A549 (cell line): ENCODE measurements at regions not wholly inside any gene's neighbourhood (a gene's known extent, or its start where the extent isn't known, plus 50 kb on each side); places are given as distances from the start of the nearest gene placed in this dataset.
"Not testable (repeated sequence)": the region's sequence is repeated elsewhere in the genome, so short reads cannot be mapped to it uniquely, and the experiment has no call there.

ENCODE experiments used
- ATAC-seq, 2 experiments: fragments of 200-7000 bp in 1 of 2; fragments of >200 bp in 1 of 2; cut with Nextera tagmentation in 1 of 2; cut with Tn5 transposase in 1 of 2; 3 replicates each; pipeline versions ENCODE4 v1.8.0 to v1.9.1; 2018 to 2020; ENCODE audit warnings: mild to moderate bottlenecking in 1 of 2, moderate library complexity in 1 of 2
- CTCF ChIA-PET: fragments of 300-600 bp; sonication (Branson Sonifier 250); formaldehyde crosslinking; extraction: SDS; loops from one replicate; lab custom pipeline; 2021; ENCODE audit warnings: antibody characterized with exemption, inconsistent platforms; lab: Yijun Ruan, JAX
- POLR2A ChIA-PET: fragments of 350-600 bp; formaldehyde crosslinking; extraction: SDS; loops from one replicate; lab custom pipeline; 2021; ENCODE audit warnings: antibody characterized with exemption, inconsistent platforms; lab: Yijun Ruan, JAX
- DNase-seq, 2 experiments: peaks; one replicate each; pipeline versions ENCODE4 v3.0.0 to v3.0.0-alpha.2; 2011 to 2016; ENCODE audit warnings: low read depth in 1 of 2, low spot score in 1 of 2
- FAIRE-seq: peaks from 2 replicates; lab custom pipeline; 2011; peaks lifted over from hg19 to GRCh38; lab: Jason Lieb, UNC
- H3K27ac ChIP-seq, 2 experiments: fragments of >200 bp; sonication (Bioruptor Twin); formaldehyde crosslinking; 3 replicates each; pipeline ENCODE4 v1.5.1; 2016 to 2017
- H3K4me1 ChIP-seq: fragments of >200 bp; sonication (Bioruptor Twin); formaldehyde crosslinking; 3 replicates; pipeline ENCODE4 v1.6.1; 2016
- H3K4me2 ChIP-seq: fragments of >200 bp; sonication (Bioruptor Twin); formaldehyde crosslinking; 3 replicates; pipeline ENCODE4 v1.6.1; 2016
- H3K4me3 ChIP-seq: fragments of >200 bp; sonication (Bioruptor Twin); formaldehyde crosslinking; 3 replicates; pipeline ENCODE4 v1.5.1; 2016
- H3K9me3 ChIP-seq: fragments of >200 bp; sonication (Bioruptor Twin); formaldehyde crosslinking; 3 replicates; pipeline ENCODE4 v1.6.1; 2016
- CBX2 ChIP-seq: fragments of 200-600 bp; sonication (generic); IDR thresholded peaks from 2 replicates; pipeline ENCODE4 v1.6.1; 2016; ENCODE audit warnings: low read depth, mild to moderate bottlenecking, borderline replicate concordance
- CEBPB ChIP-seq, 2 experiments: fragments of >200 bp in 1 of 2; sonication (Bioruptor Twin) in 1 of 2; formaldehyde crosslinking in 1 of 2; IDR thresholded peaks; 2 replicates each; pipeline ENCODE4 v1.6.1; 2012 to 2016
- CHD2 ChIP-seq: fragments of 150-350 bp; IDR thresholded peaks from 2 replicates; pipeline ENCODE4 v1.6.1; 2014; ENCODE audit warnings: low read length; ENCODE audit not compliant: partially characterized antibody
- EHF ChIP-seq: fragments of 250-450 bp; sonication (Bioruptor Pico); IDR thresholded peaks from 2 replicates; pipeline ENCODE4 v1.5.0; 2020; ENCODE audit warnings: mild to moderate bottlenecking
- EP300 ChIP-seq, 2 experiments: fragments of >200 bp; sonication (Bioruptor Twin); formaldehyde crosslinking; IDR thresholded peaks; 2 replicates in 1 of 2; 3 replicates in 1 of 2; pipeline ENCODE4 v1.6.1; 2016 to 2017
- ESRRA ChIP-seq: fragments of 150-350 bp; IDR thresholded peaks from 2 replicates; pipeline ENCODE4 v1.6.1; 2014; ENCODE audit warnings: mild to moderate bottlenecking, low read length, borderline replicate concordance
- FOSB ChIP-seq: fragments of 250-450 bp; sonication (Bioruptor Pico); IDR thresholded peaks from 2 replicates; pipeline ENCODE4 v1.5.0; 2020; ENCODE audit warnings: mild to moderate bottlenecking, moderate library complexity
- FOSL2 ChIP-seq, 2 experiments: fragments of 450-650 bp in 1 of 2; fragments of >200 bp in 1 of 2; sonication (Bioruptor Twin) in 1 of 2; formaldehyde crosslinking; IDR thresholded peaks; 2 replicates each; pipeline versions ENCODE4 v1.5.0 to v1.6.1; 2016 to 2020; ENCODE audit warnings: mild to moderate bottlenecking in 1 of 2, moderate library complexity in 1 of 2
- HOXA7 ChIP-seq: fragments of 250-450 bp; sonication (Bioruptor Pico); IDR thresholded peaks from 2 replicates; pipeline ENCODE4 v1.5.0; 2020; ENCODE audit warnings: mild to moderate bottlenecking, moderate library complexity
- JUN ChIP-seq, 2 experiments: fragments of >200 bp; sonication (Bioruptor Twin); formaldehyde crosslinking; IDR thresholded peaks; 2 replicates in 1 of 2; 3 replicates in 1 of 2; pipeline ENCODE4 v1.6.1; 2016 to 2017
- KDM1A ChIP-seq: fragments of 200-600 bp; sonication (generic); IDR thresholded peaks from 2 replicates; pipeline ENCODE4 v1.6.1; 2016; ENCODE audit warnings: low read depth, mild to moderate bottlenecking
- MYC ChIP-seq: IDR thresholded peaks from 2 replicates; pipeline ENCODE4 v1.6.1; 2012; ENCODE audit warnings: mild to moderate bottlenecking, inconsistent platforms, low read length, improper control_type of control experiment, borderline replicate concordance
- NR3C1 ChIP-seq: fragments of >200 bp; sonication (Bioruptor Twin); formaldehyde crosslinking; IDR thresholded peaks from 3 replicates; pipeline ENCODE4 v1.6.1; 2017
- PHF8 ChIP-seq: fragments of 200-600 bp; sonication (generic); IDR thresholded peaks from 2 replicates; pipeline ENCODE4 v1.6.1; 2016; ENCODE audit warnings: low read depth, mild to moderate bottlenecking, antibody characterized with exemption, moderate library complexity, borderline replicate concordance
- POLR2A ChIP-seq: IDR thresholded peaks from 2 replicates; pipeline ENCODE4 v1.6.1; 2012; ENCODE audit warnings: mild to moderate bottlenecking, low read length
- RARB ChIP-seq: fragments of 250-450 bp; sonication (Bioruptor Pico); IDR thresholded peaks from 2 replicates; pipeline ENCODE4 v1.8.0; 2021; ENCODE audit warnings: mild to moderate bottlenecking, moderate library complexity
- SREBF2 ChIP-seq: fragments of 450-650 bp; IDR thresholded peaks from 2 replicates; pipeline ENCODE4 v1.6.1; 2014; ENCODE audit warnings: mild to moderate bottlenecking, moderate library complexity
- TFCP2L1 ChIP-seq: fragments of 250-450 bp; sonication (Bioruptor Pico); IDR thresholded peaks from 2 replicates; pipeline ENCODE4 v1.5.0; 2021; ENCODE audit warnings: mild to moderate bottlenecking
- ZC3H11A ChIP-seq: fragments of 450-650 bp; IDR thresholded peaks from 2 replicates; pipeline ENCODE4 v1.6.1; 2014; ENCODE audit warnings: antibody characterized with exemption, mild to moderate bottlenecking
- ZNF302 ChIP-seq: fragments of 250-450 bp; sonication (Bioruptor Pico); IDR thresholded peaks from 2 replicates; pipeline ENCODE4 v1.9.0; 2021; ENCODE audit warnings: inconsistent platforms, mild to moderate bottlenecking, moderate library complexity
- WGBS: methylation state at CpG from one replicate; pipeline ENCODE4 v1.1.6; 2017; ENCODE audit errors: missing lambda C conversion rate; 5-methylcytosine and 5-hydroxymethylcytosine counted together
- TF ChIP-seq, protein P1 (sequence below): IDR thresholded peaks from 2 replicates; pipeline ENCODE4 v1.6.1; 2012; ENCODE audit warnings: low read depth, borderline replicate concordance
- TF ChIP-seq, protein P2 (sequence below): IDR thresholded peaks from 2 replicates; pipeline ENCODE4 v1.6.1; 2012

DNA sequence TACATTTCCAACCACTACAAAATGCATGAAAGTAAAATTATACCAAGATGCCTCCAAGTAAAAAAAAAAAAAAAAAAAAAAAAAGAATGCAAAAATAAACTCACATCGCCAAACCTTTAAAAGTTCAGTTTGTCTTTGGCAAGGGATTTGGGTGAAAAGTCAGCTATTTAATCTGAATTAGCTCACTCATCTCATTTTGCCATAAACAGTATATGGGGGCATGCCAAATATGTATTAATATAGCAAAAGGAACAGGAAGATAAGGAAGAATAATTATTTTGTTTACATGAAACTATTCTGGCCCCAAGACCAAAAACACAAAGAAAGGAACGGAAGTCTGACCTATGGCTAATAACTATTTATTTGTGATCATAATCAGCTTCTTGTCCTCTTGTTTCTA is 114.7 kb upstream of the SLC6A14 start:
- Histone ChIP-seq H3K4me3 (no peak overlapping the region), H3K9me3 (no peaks in the 10 kb centered on the region), H3K4me2 (no peak overlapping the region), H3K27ac (no peak overlapping the region), H3K4me1 (peaks cover 7% of the 10 kb centered on the region)
- ChIA-PET POLR2A (no interaction called here), CTCF (no interaction called here)
- TF ChIP-seq ESRRA (no peak), FOSL2 (IDR thresholded peaks at IDR 0.05) (no peak), FOSL2 (CRISPR knock-in tag; IDR thresholded peaks at IDR 0.05) (no peak), HOXA7 (CRISPR knock-in tag) (no peak), POLR2A (no peak), EP300 (IDR thresholded peaks at IDR 0.05) (no peak), ZC3H11A (no peak), KDM1A (no peak), CBX2 (no peak), CHD2 (no peak), FOSB (CRISPR knock-in tag) (no peak), NR3C1 (no peak), EHF (no peak)
- TF ChIP-seq, protein P1, sequence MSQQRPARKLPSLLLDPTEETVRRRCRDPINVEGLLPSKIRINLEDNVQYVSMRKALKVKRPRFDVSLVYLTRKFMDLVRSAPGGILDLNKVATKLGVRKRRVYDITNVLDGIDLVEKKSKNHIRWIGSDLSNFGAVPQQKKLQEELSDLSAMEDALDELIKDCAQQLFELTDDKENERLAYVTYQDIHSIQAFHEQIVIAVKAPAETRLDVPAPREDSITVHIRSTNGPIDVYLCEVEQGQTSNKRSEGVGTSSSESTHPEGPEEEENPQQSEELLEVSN: no peak
- TF ChIP-seq, protein P2, sequence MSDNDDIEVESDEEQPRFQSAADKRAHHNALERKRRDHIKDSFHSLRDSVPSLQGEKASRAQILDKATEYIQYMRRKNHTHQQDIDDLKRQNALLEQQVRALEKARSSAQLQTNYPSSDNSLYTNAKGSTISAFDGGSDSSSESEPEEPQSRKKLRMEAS: no peak
- FAIRE-seq: no peak
- DNase-seq: no peak
- no peak for ATAC-seq
- 94% methylated on average over 2 of the region's 2 CpGs for WGBS

DNA sequence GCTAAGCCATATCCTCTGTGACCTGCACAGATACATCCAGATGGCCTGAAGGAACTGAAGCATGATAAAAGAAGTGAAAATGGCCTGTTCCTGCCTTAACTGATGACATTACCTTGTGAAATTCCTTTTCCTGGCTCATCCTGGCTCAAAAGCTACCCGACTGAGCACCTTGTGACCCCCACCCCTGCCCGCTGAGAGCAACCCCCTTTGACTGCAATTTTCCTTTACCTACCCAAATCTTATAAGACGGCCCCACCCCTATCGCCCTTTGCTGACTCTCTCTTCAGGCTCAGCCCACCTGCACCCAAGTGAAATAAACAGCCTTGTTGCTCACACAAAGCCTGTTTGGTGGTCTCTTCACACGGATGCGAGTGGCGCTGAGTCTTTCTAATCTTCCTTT is 104.4 kb upstream of the SLC6A14 start:
- H3K9me3 ChIP-seq, ATAC-seq, CTCF ChIA-PET, H3K4me3 ChIP-seq, POLR2A ChIA-PET, H3K4me2 ChIP-seq, H3K27ac ChIP-seq, H3K4me1 ChIP-seq, DNase-seq, FAIRE-seq: not testable (repeated sequence)
- WGBS: 68% methylated on average over 7 of the region's 7 CpGs

DNA sequence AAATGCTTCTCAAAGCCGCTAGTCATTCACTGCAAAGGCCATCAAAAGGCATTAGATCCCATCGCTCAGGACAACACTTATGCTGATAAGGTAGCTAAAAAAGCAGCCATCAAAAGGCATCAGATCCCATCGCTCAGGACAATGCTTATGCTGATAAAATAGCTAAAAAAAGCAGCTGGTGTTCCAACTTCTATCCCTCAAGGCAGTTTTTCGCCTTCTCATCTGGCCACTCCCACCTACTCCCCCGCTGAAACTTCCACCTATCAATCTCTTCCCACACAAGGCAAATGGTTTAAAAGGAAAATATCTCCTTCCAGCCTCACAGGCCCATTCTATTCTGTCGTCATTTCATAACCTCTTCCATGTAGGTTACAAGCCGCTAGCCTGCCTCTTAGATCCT is 101.6 kb upstream of the SLC6A14 start:
- ATAC-seq, DNase-seq, H3K4me3 ChIP-seq, H3K4me1 ChIP-seq, POLR2A ChIA-PET, CTCF ChIA-PET, H3K27ac ChIP-seq, FAIRE-seq, H3K4me2 ChIP-seq, H3K9me3 ChIP-seq: not testable (repeated sequence)
- 54% methylated on average over 7 of the region's 7 CpGs for WGBS

DNA sequence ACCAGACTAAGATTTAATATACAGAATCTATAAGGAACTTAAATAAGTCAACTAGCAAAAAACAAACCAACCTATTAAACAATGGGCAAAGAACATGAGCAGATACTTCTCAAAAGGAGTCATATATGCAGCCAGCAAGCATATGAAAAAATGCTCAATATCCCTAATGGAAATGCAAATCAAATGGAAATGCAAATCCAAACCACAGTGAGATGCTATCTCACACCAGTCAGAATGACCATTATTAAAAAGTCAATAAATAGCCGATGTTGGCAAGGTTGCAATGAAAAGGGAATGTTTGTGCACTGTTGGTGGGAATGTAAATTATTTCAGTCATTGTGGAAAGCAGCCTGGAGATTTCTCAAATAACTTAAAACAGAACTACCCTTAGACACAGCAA is 97.0 kb upstream of the SLC6A14 start:
- no peak for DNase-seq
- Histone ChIP-seq H3K4me2 (no peak overlapping the region), H3K9me3 (no peaks in the 10 kb centered on the region), H3K27ac (no peak overlapping the region), H3K4me3 (no peak overlapping the region), H3K4me1 (no peaks in the 10 kb centered on the region)
- ChIA-PET POLR2A (no interaction called here), CTCF (no interaction called here)
- ATAC-seq: no peak
- no peak for FAIRE-seq
- 84% methylated on average over 1 of the region's 1 CpG for WGBS
- TF ChIP-seq CEBPB (IDR thresholded peaks at IDR 0.05) (no peak), ZC3H11A (no peak), ESRRA (no peak), JUN (IDR thresholded peaks at IDR 0.05) (no peak), MYC (no peak), POLR2A (no peak), FOSB (CRISPR knock-in tag) (no peak), ZNF302 (no peak)

DNA sequence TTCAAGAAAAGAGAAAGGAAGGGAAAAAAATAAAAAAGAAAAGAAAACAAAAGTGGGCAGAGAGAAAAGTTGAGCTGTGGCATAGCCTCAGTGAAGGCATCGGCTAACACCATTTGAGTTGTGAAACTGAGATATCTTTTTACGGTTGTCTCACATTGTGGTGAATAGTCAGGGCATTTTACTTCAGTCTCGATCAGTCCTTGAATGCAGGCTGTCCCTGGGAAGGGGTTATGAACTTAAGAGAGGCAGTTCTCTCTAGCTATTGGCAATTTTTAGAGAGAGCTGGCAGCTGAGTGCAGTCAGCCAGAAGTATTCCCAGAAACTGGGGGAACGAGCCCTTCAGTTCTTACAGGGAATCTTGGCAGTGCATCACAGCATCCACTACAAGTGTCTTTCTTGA is 93.5 kb upstream of the SLC6A14 start:
- Histone ChIP-seq H3K27ac (no peak overlapping the region), H3K4me2 (no peak overlapping the region), H3K4me1 (no peaks in the 10 kb centered on the region), H3K9me3 (no peaks in the 10 kb centered on the region), H3K4me3 (no peak overlapping the region)
- TF ChIP-seq PHF8: no peak
- no peak for TF ChIP-seq TFCP2L1 (CRISPR knock-in tag)
- no peak for TF ChIP-seq SREBF2
- no peak for TF ChIP-seq RARB
- ATAC-seq: no peak
- ChIA-PET POLR2A (no interaction called here), CTCF (no interaction called here)
- no peak for FAIRE-seq
- DNase-seq: no peak
- 27% methylated on average over 4 of the region's 4 CpGs for WGBS
